ENCODE measurements at regions not wholly inside any gene's neighbourhood (a gene's known extent, or its start where the extent isn't known, plus 50 kb on each side); places are given as distances from the start of the nearest gene placed in this dataset.

DNA sequence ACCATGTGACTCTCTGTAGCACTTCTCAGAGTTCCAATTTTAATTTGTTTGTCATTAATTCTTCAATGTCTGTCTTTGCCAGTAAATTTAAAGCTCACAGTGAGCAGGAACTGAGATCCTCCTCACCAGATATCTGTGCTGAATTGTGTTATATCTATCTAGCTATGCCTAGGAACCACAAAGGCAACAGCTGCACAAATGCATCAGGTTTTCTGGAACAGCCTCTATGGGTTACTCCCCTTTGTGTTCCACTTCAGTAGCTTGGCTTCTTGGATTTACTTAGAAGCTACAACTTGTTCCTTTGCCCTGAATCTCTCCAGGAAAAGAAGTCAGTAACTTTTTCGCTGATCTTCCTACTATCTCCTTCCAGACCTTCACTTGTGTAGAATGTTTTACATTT lies 1237.8 kb upstream of the ADGRL4 start:
- Histone ChIP-seq H3K4me1 (ENCODE audit: control insufficient read depth, insufficient read depth, low read length) (no peaks in the 10 kb centered on the region), H3K27me3 (ENCODE audit: control insufficient read depth, insufficient read depth, low read length) (no peaks in the 10 kb centered on the region), H3K9me3 (ENCODE audit: control insufficient read depth, insufficient read depth, low read depth, low read length) (no peaks in the 10 kb centered on the region), H3K4me3 (ENCODE audit: low read depth in 2 of 2, low read length in 2 of 2) (no peak overlapping the region), H3K36me3 (ENCODE audit: control insufficient read depth, insufficient read depth, low read length) (no peaks in the 10 kb centered on the region), H3K27ac (ENCODE audit: low read length) (no peak overlapping the region)
- no TSS peak for BruUV-seq (replicated peaks)
- intact Hi-C loops (cut with micrococcal nuclease; ENCODE audit: unreplicated experiment): no loop called here
- TF ChIP-seq TCF7L2 (IDR thresholded peaks at IDR 0.05; ENCODE audit: low read depth, low read length) (no peak), POLR2AphosphoS5 (IDR thresholded peaks at IDR 0.05; ENCODE audit: low read depth, low read length) (no peak), SIN3A (IDR thresholded peaks at IDR 0.05; ENCODE audit: borderline replicate concordance, insufficient read depth, low read depth, low read length) (no peak)
- TF ChIP-seq, protein P1, sequence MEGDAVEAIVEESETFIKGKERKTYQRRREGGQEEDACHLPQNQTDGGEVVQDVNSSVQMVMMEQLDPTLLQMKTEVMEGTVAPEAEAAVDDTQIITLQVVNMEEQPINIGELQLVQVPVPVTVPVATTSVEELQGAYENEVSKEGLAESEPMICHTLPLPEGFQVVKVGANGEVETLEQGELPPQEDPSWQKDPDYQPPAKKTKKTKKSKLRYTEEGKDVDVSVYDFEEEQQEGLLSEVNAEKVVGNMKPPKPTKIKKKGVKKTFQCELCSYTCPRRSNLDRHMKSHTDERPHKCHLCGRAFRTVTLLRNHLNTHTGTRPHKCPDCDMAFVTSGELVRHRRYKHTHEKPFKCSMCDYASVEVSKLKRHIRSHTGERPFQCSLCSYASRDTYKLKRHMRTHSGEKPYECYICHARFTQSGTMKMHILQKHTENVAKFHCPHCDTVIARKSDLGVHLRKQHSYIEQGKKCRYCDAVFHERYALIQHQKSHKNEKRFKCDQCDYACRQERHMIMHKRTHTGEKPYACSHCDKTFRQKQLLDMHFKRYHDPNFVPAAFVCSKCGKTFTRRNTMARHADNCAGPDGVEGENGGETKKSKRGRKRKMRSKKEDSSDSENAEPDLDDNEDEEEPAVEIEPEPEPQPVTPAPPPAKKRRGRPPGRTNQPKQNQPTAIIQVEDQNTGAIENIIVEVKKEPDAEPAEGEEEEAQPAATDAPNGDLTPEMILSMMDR (IDR thresholded peaks at IDR 0.05): no peak
- TF ChIP-seq, protein P2, sequence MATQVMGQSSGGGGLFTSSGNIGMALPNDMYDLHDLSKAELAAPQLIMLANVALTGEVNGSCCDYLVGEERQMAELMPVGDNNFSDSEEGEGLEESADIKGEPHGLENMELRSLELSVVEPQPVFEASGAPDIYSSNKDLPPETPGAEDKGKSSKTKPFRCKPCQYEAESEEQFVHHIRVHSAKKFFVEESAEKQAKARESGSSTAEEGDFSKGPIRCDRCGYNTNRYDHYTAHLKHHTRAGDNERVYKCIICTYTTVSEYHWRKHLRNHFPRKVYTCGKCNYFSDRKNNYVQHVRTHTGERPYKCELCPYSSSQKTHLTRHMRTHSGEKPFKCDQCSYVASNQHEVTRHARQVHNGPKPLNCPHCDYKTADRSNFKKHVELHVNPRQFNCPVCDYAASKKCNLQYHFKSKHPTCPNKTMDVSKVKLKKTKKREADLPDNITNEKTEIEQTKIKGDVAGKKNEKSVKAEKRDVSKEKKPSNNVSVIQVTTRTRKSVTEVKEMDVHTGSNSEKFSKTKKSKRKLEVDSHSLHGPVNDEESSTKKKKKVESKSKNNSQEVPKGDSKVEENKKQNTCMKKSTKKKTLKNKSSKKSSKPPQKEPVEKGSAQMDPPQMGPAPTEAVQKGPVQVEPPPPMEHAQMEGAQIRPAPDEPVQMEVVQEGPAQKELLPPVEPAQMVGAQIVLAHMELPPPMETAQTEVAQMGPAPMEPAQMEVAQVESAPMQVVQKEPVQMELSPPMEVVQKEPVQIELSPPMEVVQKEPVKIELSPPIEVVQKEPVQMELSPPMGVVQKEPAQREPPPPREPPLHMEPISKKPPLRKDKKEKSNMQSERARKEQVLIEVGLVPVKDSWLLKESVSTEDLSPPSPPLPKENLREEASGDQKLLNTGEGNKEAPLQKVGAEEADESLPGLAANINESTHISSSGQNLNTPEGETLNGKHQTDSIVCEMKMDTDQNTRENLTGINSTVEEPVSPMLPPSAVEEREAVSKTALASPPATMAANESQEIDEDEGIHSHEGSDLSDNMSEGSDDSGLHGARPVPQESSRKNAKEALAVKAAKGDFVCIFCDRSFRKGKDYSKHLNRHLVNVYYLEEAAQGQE (IDR thresholded peaks at IDR 0.05; ENCODE audit: insufficient read depth in 1 of 2, low read depth in 2 of 2, low read length in 1 of 2): no peak
- ChIA-PET POLR2A (no interaction called here), CTCF (interaction anchor here (0.6 kb wide), 1 partner anchor 22 kb away, joined by 7 read pairs; no protein-coding TSS in a partner anchor)
- DNase-seq (ENCODE audit: low read depth, low spot score): no peak
- ATAC-seq: no peak
- in situ Hi-C loops (cut with HindIII; ENCODE audit: low pct_unique_long_range_greater_than_20kb, low sequenced_read_pairs): no loop called here

DNA sequence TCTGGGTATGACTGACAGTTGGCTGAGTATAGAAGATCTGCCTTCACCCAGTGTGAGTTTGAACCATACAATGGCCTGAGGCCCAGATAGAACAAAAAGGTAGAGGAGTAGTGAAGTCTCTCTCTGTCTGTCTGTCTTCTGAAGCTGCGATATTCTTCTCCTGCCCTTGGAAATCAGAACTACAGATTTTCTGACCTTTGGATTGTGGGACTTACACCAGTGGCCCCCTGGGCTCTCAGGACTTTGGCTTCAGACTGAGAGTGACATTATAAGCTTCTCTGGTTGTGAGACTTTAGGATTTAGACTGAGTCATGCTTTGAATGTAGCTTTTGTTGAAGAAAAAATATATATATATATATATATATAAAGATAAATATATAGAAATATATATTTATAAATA lies 1235.0 kb upstream of the ADGRL4 start:
- Histone ChIP-seq H3K9me3 (ENCODE audit: control insufficient read depth, insufficient read depth, low read depth, low read length) (no peaks in the 10 kb centered on the region), H3K27me3 (ENCODE audit: control insufficient read depth, insufficient read depth, low read length) (no peaks in the 10 kb centered on the region), H3K27ac (ENCODE audit: low read length) (no peak overlapping the region), H3K36me3 (ENCODE audit: control insufficient read depth, insufficient read depth, low read length) (no peaks in the 10 kb centered on the region), H3K4me3 (ENCODE audit: low read depth in 2 of 2, low read length in 2 of 2) (no peak overlapping the region), H3K4me1 (ENCODE audit: control insufficient read depth, insufficient read depth, low read length) (no peaks in the 10 kb centered on the region)
- intact Hi-C loops (cut with micrococcal nuclease; ENCODE audit: unreplicated experiment): no loop called here
- no peak for DNase-seq (ENCODE audit: low read depth, low spot score)
- no peak for TF ChIP-seq TCF7L2 (IDR thresholded peaks at IDR 0.05; ENCODE audit: low read depth, low read length)
- TF ChIP-seq SIN3A (IDR thresholded peaks at IDR 0.05; ENCODE audit: borderline replicate concordance, insufficient read depth, low read depth, low read length): no peak
- TF ChIP-seq, protein P1 (IDR thresholded peaks at IDR 0.05): no peak
- TF ChIP-seq, protein P2 (IDR thresholded peaks at IDR 0.05; ENCODE audit: insufficient read depth in 1 of 2, low read depth in 2 of 2, low read length in 1 of 2): no peak
- TF ChIP-seq POLR2AphosphoS5 (IDR thresholded peaks at IDR 0.05; ENCODE audit: low read depth, low read length): no peak
- ATAC-seq: no peak
- in situ Hi-C loops (cut with HindIII; ENCODE audit: low pct_unique_long_range_greater_than_20kb, low sequenced_read_pairs): no loop called here
- BruUV-seq (replicated peaks): no TSS peak
- ChIA-PET POLR2A (no interaction called here), CTCF (no interaction called here)

Measured in Panc1 (cell line).